Natural killer cell (primary cell): ENCODE measurements at regions not wholly inside any gene's neighbourhood (a gene's known extent, or its start where the extent isn't known, plus 50 kb on each side); places are given as distances from the start of the nearest gene placed in this dataset.

Experiments
- ATAC-seq, 3 donors: fragments of 150-1000 bp in 2 of 3; fragments of 200-7000 bp in 1 of 3; cut with Tn5 transposase; 1 replicate in 1 of 3; 2 replicates in 2 of 3; pipeline ENCODE4 v1.10.0; 2021; ENCODE audit warnings: mild to moderate bottlenecking in 2 of 3, moderate library complexity in 2 of 3
- DNase-seq, 2 donors: peaks; one replicate each; pipeline versions ENCODE4 v3.0.0 to v3.0.0-alpha.2; 2013 to 2021; ENCODE audit warnings: mixed read lengths in 1 of 2
- H3K27ac ChIP-seq: one replicate; pipeline ENCODE4 v1.5.1; 2013; ENCODE audit warnings: mild to moderate bottlenecking, low read length
- H3K27me3 ChIP-seq: one replicate; pipeline ENCODE4 v1.6.1; 2013; ENCODE audit warnings: low read length; ENCODE audit not compliant: control insufficient read depth, insufficient read depth
- H3K36me3 ChIP-seq: one replicate; pipeline ENCODE4 v1.6.1; 2013; ENCODE audit warnings: low read length; ENCODE audit not compliant: control insufficient read depth, insufficient read depth
- H3K4me1 ChIP-seq: one replicate; pipeline ENCODE4 v1.6.1; 2013; ENCODE audit warnings: low read length; ENCODE audit not compliant: control insufficient read depth, insufficient read depth
- H3K4me3 ChIP-seq: one replicate; pipeline ENCODE4 v1.5.1; 2013; ENCODE audit warnings: low read length
- H3K9me3 ChIP-seq: one replicate; pipeline ENCODE4 v1.6.1; 2013; ENCODE audit warnings: low read length; ENCODE audit not compliant: control insufficient read depth, insufficient read depth
- H3K27ac Mint-ChIP-seq, 2 donors: one replicate each; pipeline ENCODE4 v1.8.0; 2022; ENCODE audit warnings: mild to moderate bottlenecking in 2 of 2, mixed read lengths in 2 of 2, moderate library complexity in 1 of 2
- H3K27me3 Mint-ChIP-seq, 2 donors: one replicate each; pipeline ENCODE4 v1.8.0; 2022; ENCODE audit warnings: low read depth in 2 of 2, mixed read lengths in 2 of 2
- H3K36me3 Mint-ChIP-seq: one replicate; pipeline ENCODE4 v1.8.0; 2022; ENCODE audit warnings: mixed read lengths
- H3K4me1 Mint-ChIP-seq, 2 donors: one replicate each; pipeline ENCODE4 v1.8.0; 2022; ENCODE audit warnings: mixed read lengths in 2 of 2
- H3K4me3 Mint-ChIP-seq: one replicate; pipeline ENCODE4 v1.8.0; 2022; ENCODE audit warnings: mild to moderate bottlenecking, moderate library complexity, mixed read lengths
- H3K9me3 Mint-ChIP-seq, 2 donors: one replicate each; pipeline ENCODE4 v1.8.0; 2022; ENCODE audit warnings: mixed read lengths in 2 of 2
- WGBS: methylation state at CpG from one replicate; pipeline ENCODE4 v1.1.7; 2013; ENCODE audit warnings: missing lambda C conversion rate; ENCODE audit not compliant: insufficient coverage; 5-methylcytosine and 5-hydroxymethylcytosine counted together
- intact Hi-C: fragments of 100-400 bp; cut with micrococcal nuclease; formaldehyde crosslinking; loops from one replicate; pipeline ENCODE4 v1.14.2; 2022
- TF ChIP-seq, protein P1 (sequence below): fragments of 200-600 bp; IDR thresholded peaks from one replicate; pipeline ENCODE4 v1.8.0; 2022; ENCODE audit warnings: antibody characterized with exemption

DNA sequence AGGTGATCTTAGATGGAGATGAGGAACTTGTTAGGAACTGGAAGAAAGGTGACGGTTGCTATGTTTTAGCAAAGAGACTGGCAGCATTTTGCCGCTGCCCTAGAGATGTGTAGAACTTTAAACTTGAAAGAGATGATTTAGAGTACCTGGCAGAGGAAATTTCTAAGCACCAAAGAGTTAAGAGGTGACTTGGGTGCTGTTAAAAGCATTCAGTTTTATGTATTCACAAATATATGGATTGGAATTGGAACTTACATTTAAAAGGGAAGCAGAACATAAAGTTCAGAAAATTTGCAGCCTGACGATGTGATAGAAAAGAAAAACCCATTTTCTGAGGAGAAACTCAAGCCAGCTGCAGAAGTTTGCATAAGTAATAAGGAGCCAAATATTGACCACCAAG, 176.3 kb downstream of the MOXD1 start:
- Mint-ChIP-seq H3K4me1 (no peaks in the 10 kb centered on the region), H3K9me3 (peaks cover 4 to 7% of the 10 kb centered on the region in 2 donors), H3K27me3 (peaks cover 0 to 2% of the 10 kb centered on the region in 2 donors), H3K36me3 (no peaks in the 10 kb centered on the region), H3K4me3 (no peak overlapping the region), H3K27ac (no peak overlapping the region)
- 64% methylated on average over 3 of the region's 3 CpGs for whole genome bisulfite sequencing
- Histone ChIP-seq H3K27me3 (no peaks in the 10 kb centered on the region), H3K4me1 (no peaks in the 10 kb centered on the region), H3K4me3 (no peak overlapping the region), H3K9me3 (peaks cover 2% of the 10 kb centered on the region), H3K36me3 (no peaks in the 10 kb centered on the region), H3K27ac (no peak overlapping the region)
- ATAC-seq (no peak), DNase-seq (no peak)
- intact Hi-C loops: no loop called here
- TF ChIP-seq, protein P1, sequence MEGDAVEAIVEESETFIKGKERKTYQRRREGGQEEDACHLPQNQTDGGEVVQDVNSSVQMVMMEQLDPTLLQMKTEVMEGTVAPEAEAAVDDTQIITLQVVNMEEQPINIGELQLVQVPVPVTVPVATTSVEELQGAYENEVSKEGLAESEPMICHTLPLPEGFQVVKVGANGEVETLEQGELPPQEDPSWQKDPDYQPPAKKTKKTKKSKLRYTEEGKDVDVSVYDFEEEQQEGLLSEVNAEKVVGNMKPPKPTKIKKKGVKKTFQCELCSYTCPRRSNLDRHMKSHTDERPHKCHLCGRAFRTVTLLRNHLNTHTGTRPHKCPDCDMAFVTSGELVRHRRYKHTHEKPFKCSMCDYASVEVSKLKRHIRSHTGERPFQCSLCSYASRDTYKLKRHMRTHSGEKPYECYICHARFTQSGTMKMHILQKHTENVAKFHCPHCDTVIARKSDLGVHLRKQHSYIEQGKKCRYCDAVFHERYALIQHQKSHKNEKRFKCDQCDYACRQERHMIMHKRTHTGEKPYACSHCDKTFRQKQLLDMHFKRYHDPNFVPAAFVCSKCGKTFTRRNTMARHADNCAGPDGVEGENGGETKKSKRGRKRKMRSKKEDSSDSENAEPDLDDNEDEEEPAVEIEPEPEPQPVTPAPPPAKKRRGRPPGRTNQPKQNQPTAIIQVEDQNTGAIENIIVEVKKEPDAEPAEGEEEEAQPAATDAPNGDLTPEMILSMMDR: no peak

DNA sequence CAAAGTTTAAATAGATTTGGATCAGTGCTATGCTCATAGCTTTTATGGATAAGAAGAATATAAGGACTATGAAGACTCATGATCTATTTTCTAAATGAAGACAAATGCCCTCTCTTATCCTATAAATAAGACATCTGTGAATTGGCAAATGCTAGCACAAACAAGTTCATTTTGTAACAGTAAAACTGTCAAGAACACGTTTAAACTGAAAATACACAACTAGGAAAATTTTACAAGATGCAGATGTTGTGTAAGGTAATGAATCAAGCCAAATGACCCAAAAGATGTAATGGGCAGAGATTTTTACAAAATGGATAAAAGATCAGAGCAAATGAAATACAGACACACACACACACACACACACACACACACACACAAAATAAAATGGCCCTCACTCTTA, 180.5 kb downstream of the MOXD1 start:
- TF ChIP-seq, protein P1: no peak
- no peaks in the 10 kb centered on the region for H3K27me3 ChIP-seq
- WGBS: no CpG with 5 or more reads among the region's 1 CpG
- H3K4me3 Mint-ChIP-seq: no peak overlapping the region
- H3K9me3 Mint-ChIP-seq: peaks cover 4 to 7% of the 10 kb centered on the region in 2 donors
- no peaks in the 10 kb centered on the region for H3K36me3 ChIP-seq
- intact Hi-C loops: no loop called here
- no peaks in the 10 kb centered on the region for H3K4me1 ChIP-seq
- H3K4me1 Mint-ChIP-seq: no peaks in the 10 kb centered on the region
- peaks cover 2% of the 10 kb centered on the region for H3K9me3 ChIP-seq
- peaks cover 0 to 7% of the 10 kb centered on the region in 2 donors for H3K27me3 Mint-ChIP-seq
- ATAC-seq (no peak), DNase-seq (no peak)
- no peak overlapping the region for H3K27ac Mint-ChIP-seq
- H3K36me3 Mint-ChIP-seq: no peaks in the 10 kb centered on the region
- H3K4me3 ChIP-seq: no peak overlapping the region
- no peak overlapping the region for H3K27ac ChIP-seq

DNA sequence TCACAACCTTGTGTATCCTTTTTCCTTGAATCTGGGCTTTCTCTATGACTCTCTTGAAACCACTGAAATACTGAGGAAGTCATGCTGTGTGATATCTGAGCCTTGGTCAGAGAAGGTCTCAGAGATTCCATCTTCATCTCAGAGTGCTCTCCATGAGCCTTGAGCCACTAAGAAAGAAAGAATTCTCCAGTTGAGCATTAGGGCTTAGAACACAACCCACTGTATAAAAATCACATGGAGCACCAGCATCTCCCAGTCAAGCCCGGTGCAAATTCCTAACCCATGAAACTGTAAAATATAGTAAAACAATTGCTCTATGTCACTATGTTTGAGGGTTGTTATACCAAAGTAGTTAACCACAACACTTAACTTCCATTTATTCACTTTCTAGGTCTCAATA, 181.4 kb downstream of the MOXD1 start:
- Mint-ChIP-seq H3K9me3 (peaks cover 4 to 5% of the 10 kb centered on the region in 2 donors), H3K27me3 (peaks cover 0 to 9% of the 10 kb centered on the region in 2 donors), H3K36me3 (no peaks in the 10 kb centered on the region), H3K27ac (no peak overlapping the region), H3K4me3 (no peak overlapping the region), H3K4me1 (no peaks in the 10 kb centered on the region)
- TF ChIP-seq, protein P1: no peak
- H3K27me3 ChIP-seq: no peaks in the 10 kb centered on the region
- H3K36me3 ChIP-seq: no peaks in the 10 kb centered on the region
- intact Hi-C loops: no loop called here
- no peaks in the 10 kb centered on the region for H3K4me1 ChIP-seq
- ATAC-seq (no peak), DNase-seq (no peak)
- no peaks in the 10 kb centered on the region for H3K9me3 ChIP-seq
- H3K4me3 ChIP-seq: no peak overlapping the region
- no CpG with 5 or more reads among the region's 1 CpG for WGBS
- no peak overlapping the region for H3K27ac ChIP-seq

DNA sequence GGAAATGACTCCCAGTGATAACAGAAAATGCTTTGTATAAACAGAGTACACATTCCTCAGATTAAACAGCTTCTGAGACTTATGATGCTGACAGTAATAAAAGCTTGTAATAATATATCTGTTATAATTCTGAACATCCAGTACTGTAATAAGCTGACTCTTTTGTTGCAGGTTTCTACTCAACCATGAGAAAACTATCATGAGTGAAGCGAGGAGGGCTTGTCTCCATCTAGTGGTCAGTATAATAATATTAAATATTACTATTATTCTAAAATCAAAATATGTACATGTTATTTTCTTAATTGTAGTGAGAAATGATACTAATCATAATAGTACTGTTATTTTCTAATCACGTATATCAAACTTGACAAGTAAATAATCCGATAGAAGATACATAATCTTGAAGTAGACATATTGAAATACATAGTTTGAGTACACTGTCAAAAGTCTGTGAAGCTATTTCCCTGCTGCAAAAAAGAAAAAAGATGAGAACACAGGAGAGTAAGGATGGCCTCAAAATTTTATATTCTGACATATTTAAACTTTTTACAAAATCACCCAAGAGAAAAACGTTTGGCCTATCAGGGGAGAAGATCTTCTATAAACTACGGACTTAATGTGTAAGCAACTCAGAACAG, 183.1 kb downstream of the MOXD1 start:
- H3K36me3 Mint-ChIP-seq: no peaks in the 10 kb centered on the region
- no peak for DNase-seq
- intact Hi-C loops: no loop called here
- ATAC-seq: no peak
- no peaks in the 10 kb centered on the region for H3K4me1 Mint-ChIP-seq
- H3K9me3 ChIP-seq: no peaks in the 10 kb centered on the region
- H3K9me3 Mint-ChIP-seq: peaks cover 0 to 2% of the 10 kb centered on the region in 2 donors
- H3K27me3 Mint-ChIP-seq: peaks cover 0 to 15% of the 10 kb centered on the region in 2 donors
- no peak overlapping the region for H3K27ac Mint-ChIP-seq
- H3K27ac ChIP-seq: no peak overlapping the region
- TF ChIP-seq, protein P1: no peak
- H3K4me1 ChIP-seq: no peaks in the 10 kb centered on the region
- no peaks in the 10 kb centered on the region for H3K27me3 ChIP-seq
- H3K4me3 Mint-ChIP-seq: no peak overlapping the region
- H3K4me3 ChIP-seq: no peak overlapping the region
- 33% methylated on average over 2 of the region's 5 CpGs for WGBS
- H3K36me3 ChIP-seq: no peaks in the 10 kb centered on the region
